Ovary (tissue), 3 donors: ENCODE measurements at regions not wholly inside any gene's neighbourhood (a gene's known extent, or its start where the extent isn't known, plus 50 kb on each side); places are given as distances from the start of the nearest gene placed in this dataset.

Experiments used
- POLR2A ChIP-seq: fragments of 450-650 bp; IDR thresholded peaks from one replicate; pipeline ENCODE4 v1.6.1; 2017; ENCODE audit warnings: antibody characterized with exemption, mild to moderate bottlenecking, moderate library complexity
- TF ChIP-seq, protein P1 (sequence below), 3 donors: fragments of 450-650 bp in 2 of 3; fragments of 200-600 bp in 1 of 3; IDR thresholded peaks; one replicate each; pipeline versions ENCODE4 v1.5.1 to v1.8.0; 2016 to 2022; ENCODE audit warnings: antibody characterized with exemption in 3 of 3, mild to moderate bottlenecking in 1 of 3
- donor health status: DM: no; HTN: no; CAD: no.

DNA sequence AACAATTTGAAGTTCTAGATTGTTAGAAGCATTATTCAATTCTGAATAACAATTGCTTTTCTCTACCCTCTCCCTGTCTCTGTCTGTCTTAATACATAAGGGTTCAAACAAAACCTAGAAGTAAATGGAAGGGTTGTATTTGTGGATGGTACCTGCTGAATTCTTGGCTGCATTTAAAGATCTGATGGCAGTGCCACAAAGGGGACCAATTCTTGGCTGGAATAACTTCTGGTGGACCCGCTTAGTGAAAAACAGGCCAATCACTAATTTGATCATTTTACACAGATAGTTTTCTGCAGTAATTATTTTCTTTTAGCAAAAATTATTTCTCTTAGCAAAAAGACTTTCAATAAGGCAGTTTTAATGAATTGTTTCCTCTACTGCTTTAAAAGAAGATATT, 353.5 kb downstream of the MYCN start:
- TF ChIP-seq, protein P1, sequence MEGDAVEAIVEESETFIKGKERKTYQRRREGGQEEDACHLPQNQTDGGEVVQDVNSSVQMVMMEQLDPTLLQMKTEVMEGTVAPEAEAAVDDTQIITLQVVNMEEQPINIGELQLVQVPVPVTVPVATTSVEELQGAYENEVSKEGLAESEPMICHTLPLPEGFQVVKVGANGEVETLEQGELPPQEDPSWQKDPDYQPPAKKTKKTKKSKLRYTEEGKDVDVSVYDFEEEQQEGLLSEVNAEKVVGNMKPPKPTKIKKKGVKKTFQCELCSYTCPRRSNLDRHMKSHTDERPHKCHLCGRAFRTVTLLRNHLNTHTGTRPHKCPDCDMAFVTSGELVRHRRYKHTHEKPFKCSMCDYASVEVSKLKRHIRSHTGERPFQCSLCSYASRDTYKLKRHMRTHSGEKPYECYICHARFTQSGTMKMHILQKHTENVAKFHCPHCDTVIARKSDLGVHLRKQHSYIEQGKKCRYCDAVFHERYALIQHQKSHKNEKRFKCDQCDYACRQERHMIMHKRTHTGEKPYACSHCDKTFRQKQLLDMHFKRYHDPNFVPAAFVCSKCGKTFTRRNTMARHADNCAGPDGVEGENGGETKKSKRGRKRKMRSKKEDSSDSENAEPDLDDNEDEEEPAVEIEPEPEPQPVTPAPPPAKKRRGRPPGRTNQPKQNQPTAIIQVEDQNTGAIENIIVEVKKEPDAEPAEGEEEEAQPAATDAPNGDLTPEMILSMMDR (IDR thresholded peaks at IDR 0.05): no peak
- no peak for TF ChIP-seq POLR2A
